ENCODE measurements at regions not wholly inside any gene's neighbourhood (a gene's known extent, or its start where the extent isn't known, plus 50 kb on each side); places are given as distances from the start of the nearest gene placed in this dataset.

DNA sequence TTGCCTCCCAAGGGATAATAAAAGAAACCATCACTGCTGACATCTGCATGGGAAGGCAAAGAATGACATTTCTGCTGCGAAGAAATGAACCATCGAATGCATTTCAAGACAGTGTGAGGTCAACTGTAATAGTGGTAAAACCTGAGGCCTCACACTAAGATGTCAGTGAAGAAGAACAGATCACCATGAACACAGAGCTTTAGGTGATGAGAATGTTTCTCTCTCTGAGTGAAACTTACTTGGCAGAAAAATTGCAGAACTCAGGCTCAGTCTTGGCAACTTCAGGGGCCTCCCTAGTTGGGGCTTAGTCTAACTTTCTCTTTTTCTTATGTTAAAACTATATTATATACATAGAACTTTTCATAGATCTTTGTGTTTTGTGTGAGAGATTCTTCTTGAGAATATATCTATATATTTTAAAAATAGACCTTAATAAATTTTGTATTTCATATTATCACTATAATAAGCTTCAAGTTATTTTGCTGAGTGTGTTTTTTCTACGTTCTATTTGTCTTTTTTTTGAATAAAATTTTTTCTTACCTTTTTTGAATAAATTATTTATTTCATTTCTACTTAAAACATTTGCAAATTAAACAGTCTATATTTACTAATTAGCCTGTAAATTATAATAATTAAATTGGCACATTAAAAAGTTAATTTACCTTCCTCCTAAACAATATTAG lies 427.5 kb upstream of the TRIB2 start:
- TF ChIP-seq, protein P1, sequence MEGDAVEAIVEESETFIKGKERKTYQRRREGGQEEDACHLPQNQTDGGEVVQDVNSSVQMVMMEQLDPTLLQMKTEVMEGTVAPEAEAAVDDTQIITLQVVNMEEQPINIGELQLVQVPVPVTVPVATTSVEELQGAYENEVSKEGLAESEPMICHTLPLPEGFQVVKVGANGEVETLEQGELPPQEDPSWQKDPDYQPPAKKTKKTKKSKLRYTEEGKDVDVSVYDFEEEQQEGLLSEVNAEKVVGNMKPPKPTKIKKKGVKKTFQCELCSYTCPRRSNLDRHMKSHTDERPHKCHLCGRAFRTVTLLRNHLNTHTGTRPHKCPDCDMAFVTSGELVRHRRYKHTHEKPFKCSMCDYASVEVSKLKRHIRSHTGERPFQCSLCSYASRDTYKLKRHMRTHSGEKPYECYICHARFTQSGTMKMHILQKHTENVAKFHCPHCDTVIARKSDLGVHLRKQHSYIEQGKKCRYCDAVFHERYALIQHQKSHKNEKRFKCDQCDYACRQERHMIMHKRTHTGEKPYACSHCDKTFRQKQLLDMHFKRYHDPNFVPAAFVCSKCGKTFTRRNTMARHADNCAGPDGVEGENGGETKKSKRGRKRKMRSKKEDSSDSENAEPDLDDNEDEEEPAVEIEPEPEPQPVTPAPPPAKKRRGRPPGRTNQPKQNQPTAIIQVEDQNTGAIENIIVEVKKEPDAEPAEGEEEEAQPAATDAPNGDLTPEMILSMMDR (IDR thresholded peaks at IDR 0.05) = no peak
- no peak for TF ChIP-seq POLR2A (IDR thresholded peaks at IDR 0.05)

All from Peyer's patch (tissue), 4 donors.